ENCODE measurements at regions not wholly inside any gene's neighbourhood (a gene's known extent, or its start where the extent isn't known, plus 50 kb on each side); places are given as distances from the start of the nearest gene placed in this dataset.
"Not testable (repeated sequence)": the region's sequence is repeated elsewhere in the genome, so short reads cannot be mapped to it uniquely, and the experiment has no call there.

- TF ChIP-seq POLR2AphosphoS5 (IDR thresholded peaks at IDR 0.05; ENCODE audit: borderline replicate concordance, low read depth, low read length); EZH2 (IDR thresholded peaks at IDR 0.05); FOXP2 (optimal IDR thresholded peaks at IDR 0.05; ENCODE audit: control extremely low read depth, extremely low read length, insufficient read depth): not testable (repeated sequence)
Observed at GRCh38 chr21:38998281-38998680, 185.0 kb downstream of the PSMG1 start.
